ENCODE measurements at regions not wholly inside any gene's neighbourhood (a gene's known extent, or its start where the extent isn't known, plus 50 kb on each side); places are given as distances from the start of the nearest gene placed in this dataset.

GRCh38 chr2:108079736-108080135 is 93.4 kb downstream of the SLC5A7 start:
- H3K4me1 ChIP-seq (ENCODE audit: control insufficient read depth, insufficient read depth, low read length) = peaks cover 3% of the 10 kb centered on the region
- H3K27me3 Mint-ChIP-seq (ENCODE audit: low read depth in 2 of 2) = no peaks in the 10 kb centered on the region
- H3K4me3 Mint-ChIP-seq = no peak overlapping the region
- H3K4me1 Mint-ChIP-seq = no peaks in the 10 kb centered on the region
- no peak overlapping the region for H3K27ac Mint-ChIP-seq
- peaks cover 0 to 4% of the 10 kb centered on the region in 2 donors for H3K9me3 Mint-ChIP-seq
- no peaks in the 10 kb centered on the region for H3K36me3 Mint-ChIP-seq
- intact Hi-C loops (cut with micrococcal nuclease) = no loop called here
- H3K4me3 ChIP-seq (ENCODE audit: low read length) = no peak overlapping the region
- no peaks in the 10 kb centered on the region for H3K36me3 ChIP-seq (ENCODE audit: control insufficient read depth, insufficient read depth, low read length)
- DNase-seq = no peak
- TF ChIP-seq CTCF (IDR thresholded peaks at IDR 0.05) = no peak
- no peak overlapping the region for H3K27ac ChIP-seq (ENCODE audit: low read length)
- ATAC-seq = no peak
- no peaks in the 10 kb centered on the region for H3K9me3 ChIP-seq (ENCODE audit: control insufficient read depth, insufficient read depth, low read length)
- H3K27me3 ChIP-seq (ENCODE audit: control insufficient read depth, insufficient read depth, low read length) = no peaks in the 10 kb centered on the region

- Mint-ChIP-seq H3K36me3 (no peaks in the 10 kb centered on the region), H3K9me3 (peaks cover 0 to 4% of the 10 kb centered on the region in 2 donors), H3K4me3 (no peak overlapping the region), H3K4me1 (no peaks in the 10 kb centered on the region), H3K27me3 (ENCODE audit: low read depth in 2 of 2) (no peaks in the 10 kb centered on the region), H3K27ac (no peak overlapping the region)
- intact Hi-C loops (cut with micrococcal nuclease) = no loop called here
- Histone ChIP-seq H3K27me3 (ENCODE audit: control insufficient read depth, insufficient read depth, low read length) (no peaks in the 10 kb centered on the region), H3K9me3 (ENCODE audit: control insufficient read depth, insufficient read depth, low read length) (no peaks in the 10 kb centered on the region), H3K36me3 (ENCODE audit: control insufficient read depth, insufficient read depth, low read length) (no peaks in the 10 kb centered on the region), H3K27ac (ENCODE audit: low read length) (no peak overlapping the region), H3K4me1 (ENCODE audit: control insufficient read depth, insufficient read depth, low read length) (peaks cover 3% of the 10 kb centered on the region), H3K4me3 (ENCODE audit: low read length) (no peak overlapping the region)
- no peak for TF ChIP-seq CTCF (IDR thresholded peaks at IDR 0.05)
- no peak for DNase-seq
- ATAC-seq = no peak
- 19% methylated on average over 1 of the region's 1 CpG for WGBS (ENCODE audit: insufficient coverage)
Observed at GRCh38 chr2:108080177-108080576, 93.9 kb downstream of the SLC5A7 start.

- no peak for ATAC-seq
- DNase-seq = no peak
- WGBS (ENCODE audit: insufficient coverage) = 63% methylated on average over 1 of the region's 1 CpG
- Mint-ChIP-seq H3K27ac (no peak overlapping the region), H3K4me3 (no peak overlapping the region), H3K27me3 (ENCODE audit: low read depth in 2 of 2) (no peaks in the 10 kb centered on the region), H3K4me1 (no peaks in the 10 kb centered on the region), H3K9me3 (peaks cover 5 to 8% of the 10 kb centered on the region in 2 donors), H3K36me3 (no peaks in the 10 kb centered on the region)
- Histone ChIP-seq H3K9me3 (ENCODE audit: control insufficient read depth, insufficient read depth, low read length) (no peaks in the 10 kb centered on the region), H3K4me1 (ENCODE audit: control insufficient read depth, insufficient read depth, low read length) (peaks cover 3% of the 10 kb centered on the region), H3K27ac (ENCODE audit: low read length) (no peak overlapping the region), H3K4me3 (ENCODE audit: low read length) (no peak overlapping the region), H3K36me3 (ENCODE audit: control insufficient read depth, insufficient read depth, low read length) (no peaks in the 10 kb centered on the region), H3K27me3 (ENCODE audit: control insufficient read depth, insufficient read depth, low read length) (no peaks in the 10 kb centered on the region)
- intact Hi-C loops (cut with micrococcal nuclease) = no loop called here
- TF ChIP-seq CTCF (IDR thresholded peaks at IDR 0.05) = no peak
Observed at GRCh38 chr2:108082978-108083377, 96.7 kb downstream of the SLC5A7 start.

GRCh38 chr2:108084311-108084710 is 98.0 kb downstream of the SLC5A7 start:
- no peaks in the 10 kb centered on the region for H3K36me3 Mint-ChIP-seq
- Histone ChIP-seq H3K9me3 (ENCODE audit: control insufficient read depth, insufficient read depth, low read length) (peaks cover 3% of the 10 kb centered on the region), H3K27me3 (ENCODE audit: control insufficient read depth, insufficient read depth, low read length) (no peaks in the 10 kb centered on the region), H3K4me3 (ENCODE audit: low read length) (no peak overlapping the region), H3K4me1 (ENCODE audit: control insufficient read depth, insufficient read depth, low read length) (peaks cover 3% of the 10 kb centered on the region), H3K27ac (ENCODE audit: low read length) (no peak overlapping the region), H3K36me3 (ENCODE audit: control insufficient read depth, insufficient read depth, low read length) (no peaks in the 10 kb centered on the region)
- WGBS (ENCODE audit: insufficient coverage) = 18% methylated on average over 3 of the region's 3 CpGs
- ATAC-seq = no peak
- intact Hi-C loops (cut with micrococcal nuclease) = no loop called here
- H3K9me3 Mint-ChIP-seq = peaks cover 8 to 9% of the 10 kb centered on the region in 2 donors
- no peak overlapping the region for H3K4me3 Mint-ChIP-seq
- no peak overlapping the region for H3K27ac Mint-ChIP-seq
- DNase-seq = no peak
- no peaks in the 10 kb centered on the region for H3K4me1 Mint-ChIP-seq
- no peaks in the 10 kb centered on the region for H3K27me3 Mint-ChIP-seq (ENCODE audit: low read depth in 2 of 2)
- no peak for TF ChIP-seq CTCF (IDR thresholded peaks at IDR 0.05)
